DMS 273 (cell line): ENCODE measurements at regions not wholly inside any gene's neighbourhood (a gene's known extent, or its start where the extent isn't known, plus 50 kb on each side); places are given as distances from the start of the nearest gene placed in this dataset.

Experiments
- DNase-seq: peaks from one replicate; lab custom pipeline; 2025; ENCODE audit not compliant: unreplicated experiment; lab: John Stamatoyannopoulos, UW

GRCh38 chr6:22083119-22083518 lies 213.7 kb downstream of the PRL start:
- no peak for DNase-seq

DNA sequence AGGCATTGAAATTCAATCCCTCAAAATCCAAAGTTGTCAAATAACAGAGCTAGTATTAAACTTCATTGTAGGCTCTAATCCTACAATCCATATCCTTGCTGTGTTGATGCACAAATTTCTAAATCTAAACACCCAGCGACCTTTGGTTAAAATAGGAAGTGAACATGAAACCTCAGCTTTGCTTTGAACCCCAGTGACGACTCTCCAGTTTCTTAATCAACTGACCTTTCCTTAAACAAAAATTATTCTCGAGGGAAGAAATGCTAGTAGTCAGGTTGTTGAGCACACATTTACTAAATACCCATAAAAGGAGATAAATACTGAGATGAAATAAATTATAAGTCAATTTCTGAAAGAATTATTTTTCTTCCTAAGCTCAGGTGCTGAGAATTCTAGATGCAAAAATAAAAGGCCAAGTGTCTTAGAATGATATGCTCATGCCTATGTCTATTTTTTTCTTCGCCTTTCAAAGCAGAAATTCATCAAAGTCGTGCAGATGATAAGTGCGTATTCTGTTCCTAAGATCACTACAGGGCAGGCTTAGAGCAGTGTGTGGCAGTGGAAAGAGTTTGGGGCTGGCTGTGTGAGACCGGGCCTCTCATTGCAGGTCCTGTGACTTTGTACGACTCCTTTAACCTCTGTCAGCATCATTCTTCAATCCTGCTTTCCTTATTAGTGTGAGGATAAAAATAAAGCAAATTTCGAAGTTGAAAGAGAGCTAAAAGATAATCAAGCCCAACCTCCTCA lies 208.7 kb downstream of the PRL start:
- DNase-seq = no peak

DNA sequence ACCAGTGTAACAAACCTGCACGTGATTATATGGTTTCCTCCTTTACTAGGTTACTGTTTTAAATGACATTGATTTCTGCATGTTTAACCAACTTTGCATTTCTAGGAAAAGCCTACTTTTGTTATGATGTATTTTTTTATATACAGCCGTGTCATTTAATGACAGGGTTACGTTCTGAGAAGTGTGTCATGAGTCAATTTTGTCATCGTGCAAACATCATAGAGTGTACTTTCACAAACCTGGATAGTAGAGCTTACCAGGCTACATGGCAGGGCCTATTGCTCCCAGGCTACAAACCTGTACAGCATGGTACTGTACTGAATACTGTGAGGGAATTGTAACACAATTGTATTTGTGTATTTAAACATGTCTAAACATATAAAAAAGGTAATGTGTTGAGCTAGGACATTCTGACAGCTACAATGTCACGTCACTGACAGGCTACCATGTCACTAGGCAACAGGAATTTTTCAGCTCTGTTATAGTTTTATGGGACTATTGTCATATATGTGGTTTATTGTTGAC lies 205.3 kb downstream of the PRL start:
- DNase-seq = no peak

DNA sequence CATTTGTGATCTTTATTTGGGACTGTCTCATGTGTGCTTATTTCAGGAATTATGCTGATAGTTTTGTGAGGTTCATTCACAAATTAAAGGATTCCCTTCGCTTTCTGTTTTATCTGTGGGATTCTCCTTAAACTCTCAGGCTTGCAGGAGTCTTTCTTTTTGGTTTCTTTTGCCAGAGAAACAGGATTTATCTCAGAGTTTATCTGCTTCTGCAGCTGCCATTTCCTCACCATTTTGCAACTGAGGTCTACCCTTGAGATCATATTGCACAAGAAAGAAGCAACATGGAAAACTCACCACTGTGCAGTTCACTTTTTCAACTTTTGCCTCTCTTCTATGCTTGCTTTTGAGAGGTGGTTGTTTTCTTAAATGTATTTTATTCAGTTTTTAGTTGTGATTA lies 201.0 kb downstream of the PRL start:
- DNase-seq = no peak

DNA sequence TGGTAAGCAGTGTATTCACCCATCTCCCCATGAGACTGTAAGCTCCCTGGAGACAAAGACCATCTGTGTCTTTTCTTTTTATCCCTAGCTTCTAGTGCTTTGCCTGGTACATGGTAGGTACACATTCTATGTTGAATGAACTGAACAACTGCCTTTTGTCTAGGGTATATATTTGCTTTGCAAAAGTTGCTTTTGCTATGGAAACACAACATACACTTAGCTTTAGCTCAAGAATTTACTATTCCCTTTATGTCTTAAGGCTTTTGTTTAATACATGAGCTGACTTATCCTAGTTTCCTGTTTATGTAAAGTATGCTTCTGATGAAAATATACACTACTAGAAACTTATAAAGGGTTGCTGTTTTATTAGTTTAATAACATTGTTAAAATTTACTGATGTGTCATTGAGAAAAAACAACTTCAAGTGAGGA lies 198.2 kb downstream of the PRL start:
- DNase-seq = peak; percentile 88

GRCh38 chr6:22099231-22099630 lies 197.6 kb downstream of the PRL start:
- peak; percentile 96 for DNase-seq

DNA sequence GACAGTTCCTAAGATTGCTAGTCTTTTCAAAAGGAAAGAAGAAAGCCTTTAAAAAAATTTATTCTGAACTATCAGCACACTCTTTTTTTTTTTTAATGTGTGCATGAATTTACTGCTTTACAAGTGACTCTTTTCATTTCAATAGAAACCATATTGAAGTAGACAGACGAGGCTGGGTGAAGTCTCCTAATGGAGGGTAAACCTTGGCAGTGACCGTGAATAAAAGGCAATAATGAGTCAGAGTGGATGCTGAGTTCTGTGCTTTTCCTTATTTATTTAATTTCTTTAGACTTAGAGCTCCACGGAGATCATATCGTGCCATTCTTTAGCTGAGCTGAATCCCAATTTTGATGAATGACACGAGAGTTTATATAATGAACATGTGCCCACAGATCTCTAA lies 196.9 kb downstream of the PRL start:
- peak; percentile 48 for DNase-seq

DNA sequence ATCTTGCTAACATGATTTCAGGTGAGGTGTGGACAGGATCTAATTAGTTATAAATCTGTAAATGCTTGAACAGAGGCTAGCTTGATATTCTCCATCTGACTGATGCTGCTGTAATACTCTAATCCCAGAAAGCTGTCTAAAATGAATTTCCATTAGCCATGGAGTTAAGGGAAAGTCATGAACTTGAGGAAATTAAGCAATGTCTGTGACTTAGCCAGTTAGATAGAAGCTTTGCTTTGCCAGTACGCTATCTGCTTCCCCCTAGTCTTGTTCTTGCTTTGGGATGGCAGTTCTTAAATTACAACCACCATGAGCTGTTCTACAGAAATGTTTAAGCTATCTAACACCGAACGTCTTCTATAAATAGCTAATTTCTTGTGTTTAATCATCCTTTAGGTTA lies 195.7 kb downstream of the PRL start:
- DNase-seq = no peak

- DNase-seq = no peak
Observed at GRCh38 chr6:22102671-22103070, 194.2 kb downstream of the PRL start.

- no peak for DNase-seq
Observed at GRCh38 chr6:22106451-22106850, 190.4 kb downstream of the PRL start.

DNA sequence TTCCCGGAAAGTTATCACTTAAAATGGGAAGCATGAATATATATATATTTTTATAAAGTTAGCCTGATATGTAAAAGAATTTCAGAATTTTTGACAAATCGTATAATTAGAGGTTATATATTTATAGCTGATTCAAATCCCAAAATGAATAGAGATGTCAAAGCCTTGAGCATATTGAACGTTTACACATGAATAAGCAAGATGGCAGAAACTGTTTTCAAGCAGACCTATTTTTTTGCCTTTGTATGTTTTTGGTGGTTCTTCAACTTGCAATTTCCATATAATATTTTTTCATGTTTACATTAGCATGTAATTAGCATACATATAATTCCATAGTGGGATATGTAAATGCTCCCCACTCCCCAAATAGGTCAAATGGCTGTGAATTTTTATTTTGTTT lies 189.9 kb downstream of the PRL start:
- DNase-seq = no peak

DNA sequence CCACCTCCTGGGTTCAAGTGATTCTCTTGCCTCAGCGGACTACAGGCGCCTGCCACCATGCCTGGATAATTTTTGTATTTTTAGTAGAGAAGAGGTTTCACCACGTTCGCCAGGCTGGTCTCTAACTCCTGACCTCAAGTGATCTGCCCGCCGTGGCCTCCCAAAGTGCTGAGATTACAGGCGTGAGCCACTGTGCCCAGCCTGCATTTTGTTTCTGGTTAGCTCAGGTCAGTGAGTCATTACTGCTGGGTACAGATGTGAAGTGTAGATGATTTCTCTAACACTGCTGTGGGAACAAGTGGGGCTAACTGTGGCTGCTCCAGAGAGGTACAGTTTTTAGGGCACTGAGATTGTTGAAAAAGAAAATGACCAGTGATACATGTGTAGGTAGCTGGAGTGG lies 188.6 kb downstream of the PRL start:
- DNase-seq = no peak

DNA sequence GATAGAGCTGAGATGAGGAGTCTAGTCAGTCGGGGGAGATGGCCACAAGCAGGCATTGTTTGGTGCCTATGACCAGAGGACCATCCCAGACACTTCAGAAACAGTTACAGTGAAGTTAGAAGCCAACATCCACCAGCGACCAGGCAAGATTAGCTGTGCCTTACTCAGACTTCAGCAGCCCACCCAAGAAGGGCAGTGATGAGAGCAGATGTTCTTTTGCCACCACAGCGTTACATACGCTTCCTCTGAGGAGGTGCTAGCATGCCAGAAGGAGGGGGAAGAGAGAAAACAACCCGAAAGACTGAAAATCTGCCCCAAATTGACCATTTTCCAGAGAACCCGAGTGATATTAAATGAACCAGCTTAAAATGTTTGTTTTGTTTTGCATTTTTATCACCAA lies 186.8 kb downstream of the PRL start:
- no peak for DNase-seq

DNA sequence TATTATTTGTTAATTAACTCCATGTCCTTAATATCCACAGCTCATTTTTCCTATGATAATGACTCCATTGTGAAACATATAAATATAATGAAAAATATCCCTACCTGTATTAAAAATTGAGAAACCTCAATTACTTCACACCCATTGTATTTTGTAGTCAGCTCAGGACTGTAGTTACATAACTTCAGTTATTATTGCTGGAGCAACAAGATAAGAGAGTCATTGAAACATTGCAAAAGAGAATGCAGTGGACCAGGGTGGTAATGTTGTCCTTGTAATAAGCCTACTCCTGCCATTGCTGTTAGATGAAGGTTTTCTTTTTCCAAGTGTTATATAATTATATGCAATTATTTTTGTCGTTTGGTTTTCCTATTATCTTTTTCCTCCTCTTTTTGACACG lies 184.4 kb downstream of the PRL start:
- no peak for DNase-seq

DNA sequence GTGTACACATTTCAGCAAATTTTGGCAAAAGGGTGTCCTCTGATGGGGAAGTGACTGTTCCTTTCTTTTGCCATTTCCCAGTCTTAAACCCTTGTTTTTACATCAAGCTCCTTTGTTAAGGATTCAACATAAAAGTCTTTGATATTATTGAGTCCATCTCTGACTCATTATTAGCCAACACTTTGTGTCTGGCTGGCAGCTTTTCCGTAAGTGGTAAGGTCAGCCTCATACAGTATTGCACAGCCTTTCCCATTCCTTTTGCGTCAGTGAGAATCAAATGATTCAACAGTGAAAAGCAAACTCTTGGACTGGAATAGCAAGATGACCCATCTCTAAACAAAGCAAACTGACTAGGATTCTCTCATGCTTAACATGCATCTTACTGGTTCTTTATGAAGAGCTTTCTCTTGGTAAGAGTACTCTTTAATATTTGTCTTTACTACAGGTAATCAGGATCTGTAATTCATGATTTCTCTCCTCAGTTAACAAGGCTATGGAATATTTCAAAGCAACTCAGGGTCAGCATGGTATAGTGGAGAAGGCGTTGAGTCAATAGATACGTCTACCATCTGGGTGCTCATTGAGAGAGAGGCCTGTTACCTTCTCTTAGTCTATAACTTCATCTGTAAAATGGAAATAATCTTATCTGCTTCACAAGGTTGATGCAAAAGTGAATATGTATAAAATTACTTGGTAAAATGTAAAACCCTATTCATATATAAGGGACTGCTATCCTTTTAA lies 183.6 kb downstream of the PRL start:
- DNase-seq = no peak

DNA sequence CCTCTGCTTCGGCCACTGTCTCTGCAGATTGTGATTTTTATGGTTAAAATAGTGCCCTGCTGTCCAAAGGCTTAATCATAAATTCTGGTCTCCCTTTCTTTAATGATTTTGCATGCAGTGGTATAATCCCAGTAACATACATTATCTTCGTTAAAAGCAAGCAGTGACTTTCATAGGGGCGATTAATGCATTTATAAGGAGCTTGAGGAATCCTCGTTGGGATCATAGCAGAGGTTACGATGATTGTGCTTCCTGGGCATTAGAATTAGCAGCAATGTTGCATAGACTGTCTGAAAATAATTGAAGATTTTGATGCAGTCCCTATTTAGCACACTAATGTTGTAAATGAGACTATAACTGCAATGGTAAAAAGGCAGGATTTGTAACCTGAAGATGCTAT lies 181.3 kb downstream of the PRL start:
- DNase-seq = no peak

- DNase-seq = no peak
Observed at GRCh38 chr6:22117631-22118030, 179.2 kb downstream of the PRL start.

DNA sequence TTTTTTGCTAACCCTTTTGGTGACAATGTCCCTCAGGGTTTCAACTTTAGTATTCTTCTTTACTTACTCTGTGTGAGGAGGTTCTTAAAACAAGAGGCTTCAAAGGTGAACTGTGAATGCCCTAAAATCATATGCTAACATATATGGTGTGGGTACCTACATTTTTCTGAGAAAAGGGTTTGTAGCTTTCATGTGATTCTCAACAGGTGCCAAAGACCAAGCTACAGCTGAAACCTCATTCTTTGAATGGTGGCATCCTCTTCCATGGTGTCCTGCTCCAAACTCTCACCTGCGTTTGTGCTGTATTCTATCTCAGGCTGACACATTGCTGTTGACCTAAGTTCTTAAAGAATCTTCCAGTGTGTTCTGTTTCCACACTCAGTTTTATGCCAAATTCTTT lies 177.3 kb downstream of the PRL start:
- DNase-seq = no peak

DNA sequence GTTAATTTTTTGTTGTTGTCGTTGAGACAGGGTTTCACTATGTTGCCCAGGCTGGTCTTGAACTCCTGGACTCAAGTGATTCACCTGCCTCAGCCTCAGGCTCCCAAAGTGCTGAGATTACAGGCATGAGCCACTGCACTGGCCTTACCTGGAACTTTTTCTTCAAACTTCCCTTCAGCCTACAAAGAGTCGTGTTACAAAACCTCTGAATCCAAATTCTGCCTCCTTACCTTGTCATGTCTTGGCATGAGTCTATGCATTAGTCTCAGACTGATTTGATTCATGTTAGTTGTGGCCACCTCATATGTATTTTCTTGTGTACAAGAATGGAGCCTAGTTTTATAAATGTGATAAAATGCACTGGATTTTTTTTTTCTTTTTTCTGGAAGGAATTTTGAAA lies 172.1 kb downstream of the PRL start:
- no peak for DNase-seq

DNA sequence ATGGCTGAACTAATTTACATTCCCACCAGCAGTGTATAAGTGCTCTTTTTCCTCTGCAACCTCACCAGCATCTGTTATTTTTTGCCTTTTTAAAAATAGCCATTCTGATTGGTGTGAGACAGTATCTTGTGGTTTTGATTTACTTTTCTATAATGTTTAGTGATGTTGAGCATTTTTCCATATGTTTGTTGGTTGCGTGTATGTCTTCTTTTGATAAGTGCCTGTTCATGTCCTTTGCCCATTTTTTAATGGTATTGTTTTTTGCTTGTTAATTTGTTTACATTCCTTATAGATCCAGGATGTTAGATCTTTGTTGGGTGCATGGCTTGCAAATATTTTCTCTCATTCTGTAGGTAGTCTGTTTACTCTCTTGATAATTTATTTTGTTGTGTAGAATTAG lies 169.9 kb downstream of the PRL start:
- DNase-seq = no peak

DNA sequence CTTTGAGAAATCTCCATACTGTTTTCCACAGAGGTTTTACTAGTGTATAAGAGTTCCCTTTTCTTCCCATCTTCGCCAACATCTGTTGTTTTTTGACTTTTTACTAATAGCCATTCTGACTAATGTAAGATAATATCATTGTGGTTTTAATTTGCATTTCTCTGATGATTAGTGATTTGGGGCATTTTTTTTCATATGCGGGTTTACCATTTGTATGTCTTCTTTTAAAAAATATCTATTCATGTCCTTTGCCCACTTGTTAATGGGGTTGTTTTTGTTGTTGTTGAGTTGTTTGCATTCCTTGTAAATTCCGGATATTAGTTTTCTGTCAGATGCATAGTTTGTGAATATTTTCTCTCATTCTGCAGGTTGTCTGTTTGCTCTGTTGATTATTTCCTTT lies 167.1 kb downstream of the PRL start:
- DNase-seq = no peak

DNA sequence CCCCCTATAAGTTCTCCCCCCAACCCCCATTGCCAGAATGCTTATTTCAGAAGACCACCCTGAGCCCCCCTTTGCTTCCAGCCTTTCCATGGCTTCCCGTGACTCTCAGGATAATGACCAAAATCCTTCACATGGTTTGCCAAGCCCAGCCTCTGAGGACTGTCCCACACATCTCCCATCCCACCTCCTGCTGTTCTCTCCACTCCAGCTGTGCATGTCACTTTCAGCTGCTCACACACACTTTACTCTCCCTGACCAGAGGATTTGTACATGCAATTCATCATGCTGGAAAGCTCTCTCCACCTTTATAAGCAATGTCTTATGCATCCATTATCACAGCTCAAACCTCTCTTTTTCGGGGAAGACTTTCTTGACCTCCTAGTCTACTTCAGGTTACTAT lies 164.2 kb downstream of the PRL start:
- DNase-seq = no peak

- peak; percentile 7 for DNase-seq
Observed at GRCh38 chr6:22133357-22133756, 163.5 kb downstream of the PRL start.
